Spleen (tissue), 11 donors: ENCODE measurements at regions not wholly inside any gene's neighbourhood (a gene's known extent, or its start where the extent isn't known, plus 50 kb on each side); places are given as distances from the start of the nearest gene placed in this dataset.

Experiments
- DNase-seq: peaks from one replicate; pipeline ENCODE4 v3.0.0-alpha.2; 2020
- H3K27ac ChIP-seq, 8 donors: fragments of 200-600 bp; sonication (generic) in 7 of 8; 1 replicate in 4 of 8; 2 replicates in 4 of 8; pipeline versions ENCODE4 v1.5.0 to v1.8.0; 2016 to 2021; ENCODE audit warnings: inconsistent platforms in 4 of 8, mild to moderate bottlenecking in 4 of 8, moderate library complexity in 1 of 8
- H3K27me3 ChIP-seq, 7 donors: fragments of 200-600 bp; sonication (generic) in 6 of 7; replicated peaks in 1 of 7; 1 replicate in 4 of 7; 2 replicates in 3 of 7; pipeline versions ENCODE4 v1.5.0 to v1.8.0; 2016 to 2021; ENCODE audit warnings: inconsistent platforms in 3 of 7, mild to moderate bottlenecking in 1 of 7
- H3K36me3 ChIP-seq, 6 donors: fragments of 200-600 bp; sonication (generic) in 5 of 6; 1 replicate in 4 of 6; 2 replicates in 2 of 6; pipeline versions ENCODE4 v1.5.0 to v1.8.0; 2016 to 2021; ENCODE audit warnings: inconsistent platforms in 2 of 6
- H3K4me1 ChIP-seq, 6 donors: fragments of 200-600 bp; sonication (generic) in 5 of 6; 1 replicate in 3 of 6; 2 replicates in 3 of 6; pipeline versions ENCODE4 v1.5.0 to v1.8.0; 2016 to 2021; ENCODE audit warnings: inconsistent platforms in 3 of 6
- H3K4me3 ChIP-seq, 8 donors: fragments of 200-600 bp; sonication (generic) in 7 of 8; 1 replicate in 4 of 8; 2 replicates in 4 of 8; pipeline versions ENCODE4 v1.5.0 to v1.8.0; 2016 to 2021; ENCODE audit warnings: inconsistent platforms in 4 of 8, mild to moderate bottlenecking in 4 of 8, moderate library complexity in 2 of 8
- H3K9me3 ChIP-seq, 8 donors: fragments of 200-600 bp; sonication (generic) in 7 of 8; 1 replicate in 4 of 8; 2 replicates in 4 of 8; pipeline versions ENCODE4 v1.5.0 to v1.8.0; 2016 to 2021; ENCODE audit warnings: inconsistent platforms in 4 of 8
- CTCF ChIP-seq, 11 experiments: fragments of 200-600 bp in 7 of 11; fragments of 450-650 bp in 4 of 11; sonication (generic) in 4 of 11; IDR thresholded peaks in 8 of 11; conservative IDR thresholded peaks in 3 of 11; 1 replicate in 7 of 11; 2 replicates in 4 of 11; pipeline versions ENCODE4 v1.4.0 to v1.8.0; 2016 to 2021; ENCODE audit warnings: antibody characterized with exemption in 11 of 11, inconsistent platforms in 4 of 11, mild to moderate bottlenecking in 1 of 11
- POLR2A ChIP-seq, 3 donors: fragments of 450-650 bp; IDR thresholded peaks; one replicate each; pipeline ENCODE4 v1.5.1; 2017; ENCODE audit warnings: antibody characterized with exemption in 3 of 3, mild to moderate bottlenecking in 1 of 3
- POLR2AphosphoS5 ChIP-seq, 3 donors: sonication (generic); formaldehyde crosslinking; IDR thresholded peaks; one replicate each; pipeline ENCODE4 v1.5.1; 2017; ENCODE audit warnings: antibody characterized with exemption in 3 of 3
- WGBS, 5 donors: extraction: QIAGEN DNeasy Blood & Tissue Kit in 3 of 5; methylation state at CpG; one replicate each; pipeline versions ENCODE4 v1.1.5 to v1.1.7; 2013 to 2018; 5-methylcytosine and 5-hydroxymethylcytosine counted together
- intact Hi-C: fragments of 100-400 bp; cut with DNase I; formaldehyde crosslinking; loops from one replicate; pipeline ENCODE4 v1.15.0; 2023; ENCODE audit warnings: low total_unique reads
- donor health status: healthy with polysubstance abuse.
- donor health status: DM: no; HTN: no; CAD: no; lungs with moderate emphysema.
- donor health status: DM: no; HTN: no; CAD: no.
- donor health status: Bipolar disorder and iron deficiency.
- donor health status: healthy.
- donor health status: DM: no; HTN: no; CAD: no.
- donor health status: DM: yes; HTN: yes; CAD: no.

- TF ChIP-seq CTCF (IDR thresholded peaks at IDR 0.05 in 8 of 11, conservative IDR thresholded peaks at IDR 0.05 in 3 of 11) (no peak), POLR2AphosphoS5 (IDR thresholded peaks at IDR 0.05) (no peak), POLR2A (IDR thresholded peaks at IDR 0.05) (no peak)
- no peak for DNase-seq
- H3K4me3 ChIP-seq: no peak overlapping the region
- no peaks in the 10 kb centered on the region for H3K27me3 ChIP-seq
- no peak overlapping the region for H3K27ac ChIP-seq
- intact Hi-C loops: no loop called here
- H3K9me3 ChIP-seq: peaks cover 0 to 8% (median 0%) of the 10 kb centered on the region in 8 donors
- no peaks in the 10 kb centered on the region for H3K36me3 ChIP-seq
- H3K4me1 ChIP-seq: no peaks in the 10 kb centered on the region
- WGBS, 5 donors: 48 to 64% (median 56%) methylated on average over 2 of the region's 2 CpGs
Observed at GRCh38 chr6:19602434-19603013, 234.6 kb upstream of the ID4 start.

GRCh38 chr6:19603721-19604120, 233.4 kb upstream of the ID4 start:
- intact Hi-C loops: no loop called here
- DNase-seq: no peak
- no peak overlapping the region for H3K4me3 ChIP-seq
- H3K9me3 ChIP-seq: peaks cover 0 to 8% (median 0%) of the 10 kb centered on the region in 8 donors
- no peaks in the 10 kb centered on the region for H3K27me3 ChIP-seq
- 55 to 67% (median 63%) methylated on average over 1 of the region's 1 CpG for WGBS, 5 donors
- H3K27ac ChIP-seq: no peak overlapping the region
- no peaks in the 10 kb centered on the region for H3K4me1 ChIP-seq
- no peak for TF ChIP-seq POLR2AphosphoS5 (IDR thresholded peaks at IDR 0.05)
- no peak for TF ChIP-seq POLR2A (IDR thresholded peaks at IDR 0.05)
- TF ChIP-seq CTCF (IDR thresholded peaks at IDR 0.05 in 8 of 11, conservative IDR thresholded peaks at IDR 0.05 in 3 of 11): no peak
- no peaks in the 10 kb centered on the region for H3K36me3 ChIP-seq

- no peak for DNase-seq
- no peak overlapping the region for H3K4me3 ChIP-seq
- 78 to 88% (median 86%) methylated on average over 6 of the region's 6 CpGs for WGBS, 5 donors
- H3K27me3 ChIP-seq: no peaks in the 10 kb centered on the region
- intact Hi-C loops: no loop called here
- H3K4me1 ChIP-seq: no peaks in the 10 kb centered on the region
- TF ChIP-seq CTCF (IDR thresholded peaks at IDR 0.05 in 8 of 11, conservative IDR thresholded peaks at IDR 0.05 in 3 of 11) (no peak), POLR2AphosphoS5 (IDR thresholded peaks at IDR 0.05) (no peak), POLR2A (IDR thresholded peaks at IDR 0.05) (no peak)
- H3K27ac ChIP-seq: no peak overlapping the region
- H3K9me3 ChIP-seq: peaks cover 0 to 8% (median 0%) of the 10 kb centered on the region in 8 donors
- no peaks in the 10 kb centered on the region for H3K36me3 ChIP-seq
Observed at GRCh38 chr6:19605624-19606023, 231.5 kb upstream of the ID4 start.

GRCh38 chr6:19608546-19608945, 228.6 kb upstream of the ID4 start:
- no peak for TF ChIP-seq CTCF (IDR thresholded peaks at IDR 0.05 in 8 of 11, conservative IDR thresholded peaks at IDR 0.05 in 3 of 11)
- TF ChIP-seq POLR2AphosphoS5 (IDR thresholded peaks at IDR 0.05): no peak
- TF ChIP-seq POLR2A (IDR thresholded peaks at IDR 0.05): no peak
- no peaks in the 10 kb centered on the region for H3K36me3 ChIP-seq
- intact Hi-C loops: no loop called here
- H3K4me1 ChIP-seq: no peaks in the 10 kb centered on the region
- H3K27me3 ChIP-seq: no peaks in the 10 kb centered on the region
- H3K4me3 ChIP-seq: no peak overlapping the region
- 52 to 77% (median 67%) methylated on average over 1 of the region's 1 CpG for WGBS, 5 donors
- H3K9me3 ChIP-seq: peaks cover 0 to 18% (median 0%) of the 10 kb centered on the region in 8 donors
- H3K27ac ChIP-seq: no peak overlapping the region
- DNase-seq: no peak
